ENCODE measurements at regions not wholly inside any gene's neighbourhood (a gene's known extent, or its start where the extent isn't known, plus 50 kb on each side); places are given as distances from the start of the nearest gene placed in this dataset.

- Mint-ChIP-seq H3K9me3 (peaks cover 0 to 7% (median 5%) of the 10 kb centered on the region in 3 donors), H3K27me3 (peaks cover 8 to 11% of the 10 kb centered on the region in 2 donors), H3K36me3 (no peaks in the 10 kb centered on the region), H3K27ac (no peak overlapping the region), H3K4me3 (no peak overlapping the region), H3K4me1 (no peaks in the 10 kb centered on the region)
- Histone ChIP-seq H3K4me3 (ENCODE audit: control insufficient read depth in 1 of 2, extremely low read depth in 1 of 2, low read length in 1 of 2) (no peak overlapping the region), H3K36me3 (ENCODE audit: control insufficient read depth in 2 of 2, extremely low read depth in 1 of 2, insufficient read depth in 1 of 2, low read length in 1 of 2) (no peaks in the 10 kb centered on the region), H3K27ac (ENCODE audit: low read length) (no peak overlapping the region), H3K4me1 (ENCODE audit: control insufficient read depth in 1 of 2, extremely low read depth in 1 of 2, insufficient read depth in 2 of 2, low read length in 2 of 2) (no peaks in the 10 kb centered on the region), H3K27me3 (replicated peaks in 1 of 2; ENCODE audit: control insufficient read depth in 2 of 2, extremely low read depth in 1 of 2, insufficient read depth in 2 of 2, low read length in 1 of 2) (peaks cover 0 to 4% of the 10 kb centered on the region in 2 experiments), H3K9me3 (no peaks in the 10 kb centered on the region)
- ChIA-PET CTCF (no interaction called here), POLR2A (no interaction called here)
- WGBS (ENCODE audit: insufficient coverage), result 55% methylated on average over 2 of the region's 3 CpGs
- DNase-seq (no peak), ATAC-seq (replicated peaks in 1 of 4) (no peak)
These were observed 413.8 kb upstream of the CDH4 start for GRCh38 chr20:60838297-60838696.

- no CpG with 5 or more reads among the region's 3 CpGs for WGBS (ENCODE audit: insufficient coverage)
- Mint-ChIP-seq H3K27me3 (peaks cover 8 to 11% of the 10 kb centered on the region in 2 donors), H3K27ac (no peak overlapping the region), H3K9me3 (peaks cover 0 to 7% (median 5%) of the 10 kb centered on the region in 3 donors), H3K4me1 (no peaks in the 10 kb centered on the region), H3K4me3 (no peak overlapping the region), H3K36me3 (no peaks in the 10 kb centered on the region)
- H3K4me3 ChIP-seq (ENCODE audit: control insufficient read depth in 1 of 2, extremely low read depth in 1 of 2, low read length in 1 of 2), result no peak overlapping the region
- ATAC-seq (replicated peaks in 1 of 4), result no peak
- CTCF ChIA-PET, result no interaction called here
- DNase-seq, result no peak
- no peaks in the 10 kb centered on the region for H3K4me1 ChIP-seq (ENCODE audit: control insufficient read depth in 1 of 2, extremely low read depth in 1 of 2, insufficient read depth in 2 of 2, low read length in 2 of 2)
- POLR2A ChIA-PET, result no interaction called here
- no peaks in the 10 kb centered on the region for H3K36me3 ChIP-seq (ENCODE audit: control insufficient read depth in 2 of 2, extremely low read depth in 1 of 2, insufficient read depth in 1 of 2, low read length in 1 of 2)
- H3K27ac ChIP-seq (ENCODE audit: low read length), result no peak overlapping the region
- peaks cover 0 to 7% of the 10 kb centered on the region in 2 experiments for H3K27me3 ChIP-seq (replicated peaks in 1 of 2; ENCODE audit: control insufficient read depth in 2 of 2, extremely low read depth in 1 of 2, insufficient read depth in 2 of 2, low read length in 1 of 2)
- H3K9me3 ChIP-seq, result no peaks in the 10 kb centered on the region
These were observed 411.1 kb upstream of the CDH4 start for GRCh38 chr20:60840971-60841370.

- H3K4me3 Mint-ChIP-seq, result no peak overlapping the region
- H3K9me3 Mint-ChIP-seq, result peaks cover 0 to 7% (median 0%) of the 10 kb centered on the region in 3 donors
- no peaks in the 10 kb centered on the region for H3K9me3 ChIP-seq
- ChIA-PET CTCF (interaction anchor here in 1 of 2 donors (0.8 kb wide), 1 partner anchor 29 kb away, joined by 3 read pairs; no protein-coding TSS in a partner anchor), POLR2A (no interaction called here)
- H3K4me1 Mint-ChIP-seq, result no peaks in the 10 kb centered on the region
- H3K4me3 ChIP-seq (ENCODE audit: control insufficient read depth in 1 of 2, extremely low read depth in 1 of 2, low read length in 1 of 2), result no peak overlapping the region
- WGBS (ENCODE audit: insufficient coverage), result 100% methylated on average over 1 of the region's 4 CpGs
- H3K36me3 ChIP-seq (ENCODE audit: control insufficient read depth in 2 of 2, extremely low read depth in 1 of 2, insufficient read depth in 1 of 2, low read length in 1 of 2), result no peaks in the 10 kb centered on the region
- no peak overlapping the region for H3K27ac ChIP-seq (ENCODE audit: low read length)
- H3K4me1 ChIP-seq (ENCODE audit: control insufficient read depth in 1 of 2, extremely low read depth in 1 of 2, insufficient read depth in 2 of 2, low read length in 2 of 2), result no peaks in the 10 kb centered on the region
- H3K27me3 ChIP-seq (replicated peaks in 1 of 2; ENCODE audit: control insufficient read depth in 2 of 2, extremely low read depth in 1 of 2, insufficient read depth in 2 of 2, low read length in 1 of 2), result peaks cover 0 to 7% of the 10 kb centered on the region in 2 experiments
- ATAC-seq (replicated peaks in 1 of 4) (no peak), DNase-seq (no peak)
- H3K27me3 Mint-ChIP-seq, result peaks cover 5 to 9% of the 10 kb centered on the region in 2 donors
- no peaks in the 10 kb centered on the region for H3K36me3 Mint-ChIP-seq
- H3K27ac Mint-ChIP-seq, result no peak overlapping the region
These were observed 406.9 kb upstream of the CDH4 start for GRCh38 chr20:60845146-60845545.

GRCh38 chr20:60851826-60852704, 400.0 kb upstream of the CDH4 start:
- 20% methylated on average over 3 of the region's 9 CpGs for WGBS (ENCODE audit: insufficient coverage)
- Mint-ChIP-seq H3K4me1 (no peaks in the 10 kb centered on the region), H3K4me3 (no peak overlapping the region), H3K27ac (no peak overlapping the region), H3K9me3 (peaks cover 7 to 10% (median 9%) of the 10 kb centered on the region in 3 donors), H3K36me3 (no peaks in the 10 kb centered on the region), H3K27me3 (peaks cover 8 to 12% of the 10 kb centered on the region in 2 donors)
- Histone ChIP-seq H3K9me3 (no peaks in the 10 kb centered on the region), H3K36me3 (ENCODE audit: control insufficient read depth in 2 of 2, extremely low read depth in 1 of 2, insufficient read depth in 1 of 2, low read length in 1 of 2) (no peaks in the 10 kb centered on the region), H3K27ac (ENCODE audit: low read length) (no peak overlapping the region), H3K27me3 (replicated peaks in 1 of 2; ENCODE audit: control insufficient read depth in 2 of 2, extremely low read depth in 1 of 2, insufficient read depth in 2 of 2, low read length in 1 of 2) (peaks cover 0 to 6% of the 10 kb centered on the region in 2 experiments), H3K4me1 (ENCODE audit: control insufficient read depth in 1 of 2, extremely low read depth in 1 of 2, insufficient read depth in 2 of 2, low read length in 2 of 2) (no peaks in the 10 kb centered on the region), H3K4me3 (ENCODE audit: control insufficient read depth in 1 of 2, extremely low read depth in 1 of 2, low read length in 1 of 2) (no peak overlapping the region)
- ChIA-PET CTCF (no interaction called here), POLR2A (no interaction called here)
- DNase-seq (no peak), ATAC-seq (replicated peaks in 1 of 4) (no peak)

GRCh38 chr20:60857708-60858107, 394.4 kb upstream of the CDH4 start:
- no peaks in the 10 kb centered on the region for H3K9me3 ChIP-seq
- Mint-ChIP-seq H3K27me3 (peaks cover 4 to 7% of the 10 kb centered on the region in 2 donors), H3K4me3 (no peak overlapping the region), H3K4me1 (no peaks in the 10 kb centered on the region), H3K9me3 (peaks cover 6 to 13% (median 7%) of the 10 kb centered on the region in 3 donors), H3K27ac (no peak overlapping the region), H3K36me3 (no peaks in the 10 kb centered on the region)
- ATAC-seq (replicated peaks in 1 of 4) (no peak), DNase-seq (no peak)
- no peaks in the 10 kb centered on the region for H3K4me1 ChIP-seq (ENCODE audit: control insufficient read depth in 1 of 2, extremely low read depth in 1 of 2, insufficient read depth in 2 of 2, low read length in 2 of 2)
- no peak overlapping the region for H3K4me3 ChIP-seq (ENCODE audit: control insufficient read depth in 1 of 2, extremely low read depth in 1 of 2, low read length in 1 of 2)
- H3K36me3 ChIP-seq (ENCODE audit: control insufficient read depth in 2 of 2, extremely low read depth in 1 of 2, insufficient read depth in 1 of 2, low read length in 1 of 2), result no peaks in the 10 kb centered on the region
- 60% methylated on average over 3 of the region's 6 CpGs for WGBS (ENCODE audit: insufficient coverage)
- ChIA-PET CTCF (no interaction called here), POLR2A (no interaction called here)
- no peak overlapping the region for H3K27ac ChIP-seq (ENCODE audit: low read length)
- H3K27me3 ChIP-seq (replicated peaks in 1 of 2; ENCODE audit: control insufficient read depth in 2 of 2, extremely low read depth in 1 of 2, insufficient read depth in 2 of 2, low read length in 1 of 2), result peaks cover 0 to 7% of the 10 kb centered on the region in 2 experiments

GRCh38 chr20:60862601-60863000, 389.5 kb upstream of the CDH4 start:
- CTCF ChIA-PET, result interaction anchor here in 1 of 2 donors (0.7 kb wide), 1 partner anchor 9 kb away, joined by 3 read pairs; no protein-coding TSS in a partner anchor
- 100% methylated on average over 1 of the region's 5 CpGs for WGBS (ENCODE audit: insufficient coverage)
- no peak overlapping the region for H3K4me3 ChIP-seq (ENCODE audit: control insufficient read depth in 1 of 2, extremely low read depth in 1 of 2, low read length in 1 of 2)
- Mint-ChIP-seq H3K9me3 (peaks cover 0 to 4% (median 0%) of the 10 kb centered on the region in 3 donors), H3K27me3 (peaks cover 0 to 4% of the 10 kb centered on the region in 2 donors), H3K36me3 (no peaks in the 10 kb centered on the region), H3K4me3 (no peak overlapping the region), H3K27ac (no peak overlapping the region), H3K4me1 (no peaks in the 10 kb centered on the region)
- H3K36me3 ChIP-seq (ENCODE audit: control insufficient read depth in 2 of 2, extremely low read depth in 1 of 2, insufficient read depth in 1 of 2, low read length in 1 of 2), result no peaks in the 10 kb centered on the region
- no peak overlapping the region for H3K27ac ChIP-seq (ENCODE audit: low read length)
- H3K27me3 ChIP-seq (replicated peaks in 1 of 2; ENCODE audit: control insufficient read depth in 2 of 2, extremely low read depth in 1 of 2, insufficient read depth in 2 of 2, low read length in 1 of 2), result peaks cover 0 to 4% of the 10 kb centered on the region in 2 experiments
- ATAC-seq (replicated peaks in 1 of 4) (no peak), DNase-seq (no peak)
- no peaks in the 10 kb centered on the region for H3K4me1 ChIP-seq (ENCODE audit: control insufficient read depth in 1 of 2, extremely low read depth in 1 of 2, insufficient read depth in 2 of 2, low read length in 2 of 2)
- H3K9me3 ChIP-seq, result no peaks in the 10 kb centered on the region
- POLR2A ChIA-PET, result no interaction called here

Data from T-cell (primary cell).